GM12873 (cell line): ENCODE measurements at regions not wholly inside any gene's neighbourhood (a gene's known extent, or its start where the extent isn't known, plus 50 kb on each side); places are given as distances from the start of the nearest gene placed in this dataset.

Experiments
- TF ChIP-seq, protein P1 (sequence below): IDR thresholded peaks from 2 replicates; pipeline ENCODE4 v1.5.1; 2012; ENCODE audit warnings: low read depth, mild to moderate bottlenecking, moderate library complexity, low read length, control low read depth; ENCODE audit not compliant: insufficient read depth; ENCODE audit errors: missing control alignments

DNA sequence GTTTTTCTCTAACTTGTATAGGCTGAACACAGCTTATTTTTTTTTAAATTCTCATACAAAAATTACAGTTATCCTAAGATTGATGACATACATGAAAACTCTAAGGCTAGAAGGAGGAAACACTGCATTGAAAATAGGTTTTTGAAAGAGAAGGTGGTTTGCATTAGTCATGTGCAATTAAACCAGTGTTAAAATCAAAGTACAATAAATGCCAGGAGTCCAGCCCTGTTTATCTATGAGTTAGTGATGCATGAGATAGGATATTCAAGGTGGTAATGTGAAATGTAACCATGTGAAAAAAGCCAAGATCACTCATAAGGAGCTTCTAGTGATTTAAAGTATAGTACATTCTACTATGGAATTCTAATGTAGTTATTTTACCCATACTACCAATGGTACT is 444.9 kb upstream of the CYLC2 start:
- TF ChIP-seq, protein P1, sequence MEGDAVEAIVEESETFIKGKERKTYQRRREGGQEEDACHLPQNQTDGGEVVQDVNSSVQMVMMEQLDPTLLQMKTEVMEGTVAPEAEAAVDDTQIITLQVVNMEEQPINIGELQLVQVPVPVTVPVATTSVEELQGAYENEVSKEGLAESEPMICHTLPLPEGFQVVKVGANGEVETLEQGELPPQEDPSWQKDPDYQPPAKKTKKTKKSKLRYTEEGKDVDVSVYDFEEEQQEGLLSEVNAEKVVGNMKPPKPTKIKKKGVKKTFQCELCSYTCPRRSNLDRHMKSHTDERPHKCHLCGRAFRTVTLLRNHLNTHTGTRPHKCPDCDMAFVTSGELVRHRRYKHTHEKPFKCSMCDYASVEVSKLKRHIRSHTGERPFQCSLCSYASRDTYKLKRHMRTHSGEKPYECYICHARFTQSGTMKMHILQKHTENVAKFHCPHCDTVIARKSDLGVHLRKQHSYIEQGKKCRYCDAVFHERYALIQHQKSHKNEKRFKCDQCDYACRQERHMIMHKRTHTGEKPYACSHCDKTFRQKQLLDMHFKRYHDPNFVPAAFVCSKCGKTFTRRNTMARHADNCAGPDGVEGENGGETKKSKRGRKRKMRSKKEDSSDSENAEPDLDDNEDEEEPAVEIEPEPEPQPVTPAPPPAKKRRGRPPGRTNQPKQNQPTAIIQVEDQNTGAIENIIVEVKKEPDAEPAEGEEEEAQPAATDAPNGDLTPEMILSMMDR, result no peak

DNA sequence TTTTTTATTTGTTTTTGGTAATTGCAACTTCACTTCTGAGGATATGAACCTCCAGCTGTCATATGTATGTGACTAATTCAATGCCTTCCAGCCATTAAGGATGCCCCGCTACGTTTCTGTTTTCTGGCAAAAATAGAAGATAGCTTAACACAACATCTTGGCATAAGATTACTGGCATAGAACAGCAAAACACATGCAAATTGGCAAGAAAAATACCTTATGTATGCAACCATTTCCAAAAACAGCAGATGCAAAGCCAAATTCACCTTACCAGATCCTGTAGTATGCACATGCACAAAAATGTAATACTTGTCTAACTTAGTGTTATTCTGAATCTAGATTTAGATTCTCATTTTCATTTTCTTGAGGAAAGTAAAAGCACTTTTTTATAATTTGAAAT is 461.1 kb upstream of the CYLC2 start:
- TF ChIP-seq, protein P1, result no peak

GRCh38 chr9:102521097-102521755 is 473.9 kb upstream of the CYLC2 start:
- TF ChIP-seq, protein P1, result no peak

DNA sequence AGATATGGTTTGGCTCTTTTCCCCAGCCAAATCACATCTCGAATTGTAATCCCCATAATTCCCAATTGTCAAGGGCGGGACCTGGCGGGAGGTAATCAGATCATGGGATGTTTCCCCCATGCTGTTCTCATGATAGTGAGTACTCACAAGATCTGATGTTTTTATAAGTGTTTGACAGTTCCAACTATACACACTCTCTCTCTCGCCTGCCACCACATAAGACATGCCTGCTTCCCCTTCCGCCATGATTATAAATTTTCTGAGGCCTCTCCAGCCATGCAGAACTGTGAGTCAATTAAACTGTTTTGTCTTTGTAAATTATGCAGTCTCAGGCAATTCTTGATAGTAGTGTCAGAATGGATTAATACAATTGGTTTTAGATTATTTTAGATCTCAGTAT is 475.7 kb upstream of the CYLC2 start:
- TF ChIP-seq, protein P1, result no peak

- TF ChIP-seq, protein P1, result no peak
Observed at GRCh38 chr9:102518324-102518723, 476.8 kb upstream of the CYLC2 start.

- TF ChIP-seq, protein P1, result no peak
Observed at GRCh38 chr9:102514541-102514940, 480.6 kb upstream of the CYLC2 start.

- TF ChIP-seq, protein P1, result no peak
Observed at GRCh38 chr9:102507044-102507687, 488.0 kb upstream of the CYLC2 start.
